ENCODE measurements at regions not wholly inside any gene's neighbourhood (a gene's known extent, or its start where the extent isn't known, plus 50 kb on each side); places are given as distances from the start of the nearest gene placed in this dataset.

DNA sequence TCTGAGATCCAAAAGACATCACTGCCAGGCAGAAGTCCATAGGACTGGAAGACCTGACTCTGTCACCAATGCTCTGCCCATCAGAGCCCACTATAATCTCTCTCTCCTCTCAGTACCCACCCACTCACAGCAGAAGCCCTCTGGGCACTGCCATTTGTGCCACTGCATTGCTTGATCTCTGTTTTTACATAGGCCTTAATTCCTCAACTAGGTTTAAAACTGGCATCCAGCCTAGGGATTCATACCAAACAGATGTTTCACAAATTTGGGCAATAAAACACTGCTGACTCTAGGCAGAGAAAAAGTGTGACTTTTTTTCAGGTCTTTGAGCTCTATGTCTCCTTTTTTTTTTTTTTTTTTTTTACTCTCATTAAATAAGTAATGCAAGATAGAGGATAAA lies 91.1 kb upstream of the RANBP3L start:
- TF ChIP-seq, protein P1, sequence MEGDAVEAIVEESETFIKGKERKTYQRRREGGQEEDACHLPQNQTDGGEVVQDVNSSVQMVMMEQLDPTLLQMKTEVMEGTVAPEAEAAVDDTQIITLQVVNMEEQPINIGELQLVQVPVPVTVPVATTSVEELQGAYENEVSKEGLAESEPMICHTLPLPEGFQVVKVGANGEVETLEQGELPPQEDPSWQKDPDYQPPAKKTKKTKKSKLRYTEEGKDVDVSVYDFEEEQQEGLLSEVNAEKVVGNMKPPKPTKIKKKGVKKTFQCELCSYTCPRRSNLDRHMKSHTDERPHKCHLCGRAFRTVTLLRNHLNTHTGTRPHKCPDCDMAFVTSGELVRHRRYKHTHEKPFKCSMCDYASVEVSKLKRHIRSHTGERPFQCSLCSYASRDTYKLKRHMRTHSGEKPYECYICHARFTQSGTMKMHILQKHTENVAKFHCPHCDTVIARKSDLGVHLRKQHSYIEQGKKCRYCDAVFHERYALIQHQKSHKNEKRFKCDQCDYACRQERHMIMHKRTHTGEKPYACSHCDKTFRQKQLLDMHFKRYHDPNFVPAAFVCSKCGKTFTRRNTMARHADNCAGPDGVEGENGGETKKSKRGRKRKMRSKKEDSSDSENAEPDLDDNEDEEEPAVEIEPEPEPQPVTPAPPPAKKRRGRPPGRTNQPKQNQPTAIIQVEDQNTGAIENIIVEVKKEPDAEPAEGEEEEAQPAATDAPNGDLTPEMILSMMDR (IDR thresholded peaks at IDR 0.05), result no peak
- TF ChIP-seq POLR2A (IDR thresholded peaks at IDR 0.05), result no peak

Data from testis (tissue), 2 donors.